SJSA1 (cell line): ENCODE measurements at regions not wholly inside any gene's neighbourhood (a gene's known extent, or its start where the extent isn't known, plus 50 kb on each side); places are given as distances from the start of the nearest gene placed in this dataset.
A peak's percentile ranks its signal among the peaks of the same experiment; 100 is the strongest.
"Not testable (repeated sequence)": the region's sequence is repeated elsewhere in the genome, so short reads cannot be mapped to it uniquely, and the experiment has no call there.

Experiments
- DNase-seq, 2 experiments: peaks; one replicate each; pipeline ENCODE4 v3.0.0-alpha.2; 2015 to 2020; ENCODE audit warnings: low spot score in 2 of 2, low read depth in 1 of 2
- H3K27ac ChIP-seq: fragments of 250-450 bp; sonication (Bioruptor Pico); 2 replicates; pipeline ENCODE4 v1.5.1; 2020; ENCODE audit warnings: mild to moderate bottlenecking, moderate library complexity
- H3K27me3 ChIP-seq: fragments of 250-450 bp; sonication (Bioruptor Pico); replicated peaks from 2 replicates; pipeline ENCODE4 v1.5.1; 2020; ENCODE audit warnings: mild to moderate bottlenecking, moderate library complexity
- H3K36me3 ChIP-seq: fragments of 250-450 bp; sonication (Bioruptor Pico); 2 replicates; pipeline ENCODE4 v1.5.1; 2020; ENCODE audit warnings: mild to moderate bottlenecking
- H3K4me1 ChIP-seq: fragments of 250-450 bp; sonication (Bioruptor Pico); replicated peaks from 2 replicates; pipeline ENCODE4 v1.6.1; 2021; ENCODE audit warnings: mild to moderate bottlenecking
- H3K4me3 ChIP-seq: fragments of 250-450 bp; sonication (Bioruptor Pico); 2 replicates; pipeline ENCODE4 v1.5.1; 2020; ENCODE audit warnings: mild to moderate bottlenecking
- H3K9me3 ChIP-seq: fragments of 250-450 bp; sonication (Bioruptor Pico); replicated peaks from 2 replicates; pipeline ENCODE4 v1.5.1; 2020; ENCODE audit warnings: mild to moderate bottlenecking

GRCh38 chr22:22763512-22763911, 119.1 kb downstream of the GGTLC2 start:
- no peaks in the 10 kb centered on the region for H3K36me3 ChIP-seq
- no peak overlapping the region for H3K27ac ChIP-seq
- H3K4me1 ChIP-seq, result no peaks in the 10 kb centered on the region
- no peak overlapping the region for H3K4me3 ChIP-seq
- 0 out of 2 replicates have a peak, but pooled peaks cover 3% of the 10 kb centered on the region for H3K27me3 ChIP-seq
- no peaks in the 10 kb centered on the region for H3K9me3 ChIP-seq
- no peak for DNase-seq

DNA sequence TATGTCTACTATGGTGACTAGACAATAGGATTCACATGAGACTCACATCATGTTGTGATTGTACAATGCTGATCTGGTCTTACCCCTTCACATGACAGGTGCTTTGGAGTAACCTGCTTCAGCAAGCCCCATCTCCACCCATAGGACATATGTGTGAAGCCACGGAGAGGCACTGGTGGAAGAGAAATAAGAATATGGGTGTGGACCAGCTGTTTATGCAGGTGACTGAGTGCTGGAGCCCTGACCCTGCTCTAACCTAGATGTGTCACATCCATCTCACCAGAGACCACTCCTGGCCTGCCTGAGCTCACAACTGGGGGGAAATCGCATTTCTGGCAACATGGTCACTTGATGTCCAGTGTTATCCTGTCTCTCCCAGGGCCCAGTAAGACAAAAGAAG, 119.7 kb downstream of the GGTLC2 start:
- Histone ChIP-seq H3K27me3 (0 out of 2 replicates have a peak, but pooled peaks cover 3% of the 10 kb centered on the region), H3K4me3 (no peak overlapping the region), H3K27ac (no peak overlapping the region), H3K9me3 (no peaks in the 10 kb centered on the region), H3K4me1 (no peaks in the 10 kb centered on the region), H3K36me3 (no peaks in the 10 kb centered on the region)
- DNase-seq, result no peak

DNA sequence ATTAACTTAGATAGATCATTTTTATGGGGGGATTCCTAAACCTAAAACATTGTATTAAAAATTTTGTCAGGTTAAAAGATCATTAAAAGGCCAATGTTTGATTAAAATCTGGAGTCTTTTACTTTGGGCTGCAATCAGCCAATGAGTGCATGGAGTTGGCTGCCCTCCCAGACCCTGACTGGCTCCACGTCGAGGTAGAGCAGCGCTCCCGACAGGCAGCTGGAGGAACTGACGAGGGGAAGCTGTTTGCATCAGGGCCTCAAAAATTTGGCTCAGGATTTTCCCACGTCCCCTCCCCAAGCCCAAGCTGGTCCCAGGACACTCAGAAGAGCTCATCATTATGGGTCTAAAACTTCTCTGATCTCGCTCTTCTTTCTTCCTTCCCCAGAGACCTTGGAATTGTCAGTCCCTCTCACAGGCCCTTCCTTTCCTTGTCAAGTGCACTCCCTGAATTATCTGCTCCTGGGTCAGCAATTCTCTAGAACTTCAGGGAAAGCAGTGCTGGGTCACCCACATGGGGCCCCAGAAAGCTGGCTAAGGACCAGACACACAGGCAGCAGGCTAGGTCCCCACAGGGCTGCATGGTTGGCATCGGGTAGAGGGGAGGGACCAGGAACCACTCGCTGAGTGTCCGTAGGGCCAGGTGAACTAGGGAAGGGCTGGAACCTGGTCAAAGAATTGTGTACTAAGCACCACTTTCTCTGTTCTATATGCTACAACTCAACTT, 119.6 kb upstream of the IGLL5 start:
- Histone ChIP-seq H3K27ac (no peak overlapping the region), H3K27me3 (0 out of 2 replicates have a peak, but pooled peaks cover 3% of the 10 kb centered on the region), H3K4me3 (no peak overlapping the region), H3K4me1 (no peaks in the 10 kb centered on the region), H3K36me3 (no peaks in the 10 kb centered on the region), H3K9me3 (no peaks in the 10 kb centered on the region)
- no peak for DNase-seq

DNA sequence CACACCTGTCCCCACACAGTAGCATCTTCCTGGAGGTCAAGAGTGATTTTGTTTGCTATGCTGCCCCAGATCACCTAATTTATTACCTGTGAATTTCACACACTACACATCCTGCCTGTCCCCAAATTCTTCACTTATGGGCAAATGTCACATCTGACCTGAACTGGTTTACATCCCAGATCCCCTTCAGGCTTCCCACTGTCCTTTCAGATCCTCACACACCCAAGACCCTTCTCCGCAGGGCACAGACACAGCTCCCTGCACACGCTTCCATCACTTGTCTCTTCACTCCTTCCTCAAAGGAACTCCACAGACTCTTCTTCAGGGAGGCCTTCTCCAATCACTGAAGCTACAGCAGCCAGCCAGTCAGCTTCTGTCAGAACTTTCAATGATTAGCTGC, 118.7 kb upstream of the IGLL5 start:
- Histone ChIP-seq H3K4me3 (no peak overlapping the region), H3K4me1 (no peaks in the 10 kb centered on the region), H3K36me3 (no peaks in the 10 kb centered on the region), H3K27ac (no peak overlapping the region), H3K9me3 (no peaks in the 10 kb centered on the region), H3K27me3 (0 out of 2 replicates have a peak, but pooled peaks cover 3% of the 10 kb centered on the region)
- DNase-seq, result no peak

- Histone ChIP-seq H3K36me3 (no peaks in the 10 kb centered on the region), H3K4me1 (no peaks in the 10 kb centered on the region), H3K9me3 (no peaks in the 10 kb centered on the region), H3K4me3 (no peak overlapping the region), H3K27me3 (0 out of 2 replicates have a peak, but pooled peaks cover 3% of the 10 kb centered on the region), H3K27ac (no peak overlapping the region)
- no peak for DNase-seq
Observed at GRCh38 chr22:22769434-22770279, 118.0 kb upstream of the IGLL5 start.

DNA sequence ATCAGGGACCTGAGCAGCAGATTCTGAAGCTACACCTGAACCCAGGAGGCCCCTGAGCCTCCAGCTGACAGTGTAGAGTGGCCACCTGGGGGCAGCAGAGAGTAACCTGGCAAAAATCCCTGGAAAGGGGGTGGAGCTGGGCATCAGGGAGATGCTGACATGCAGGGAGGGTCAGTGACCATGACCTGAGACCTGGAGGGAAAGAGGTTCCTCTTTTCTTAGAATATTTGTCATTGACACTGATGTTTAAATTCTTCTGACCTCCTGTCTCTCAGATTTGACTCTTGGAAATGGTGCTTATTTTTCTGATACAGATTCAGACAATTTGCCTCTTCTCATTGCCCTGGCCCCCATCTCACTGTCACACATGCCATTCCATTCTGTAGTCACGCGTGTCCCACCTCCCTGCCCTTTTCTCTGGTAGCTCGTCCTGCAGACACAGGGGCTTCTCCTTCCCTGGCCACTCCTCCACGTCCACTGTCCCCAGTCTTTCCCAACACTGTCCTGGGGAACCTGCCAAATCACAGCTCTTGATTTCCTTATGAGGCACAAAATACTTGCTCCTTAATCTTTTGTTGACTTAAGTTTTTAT, 117.2 kb upstream of the IGLL5 start:
- H3K4me1 ChIP-seq, result no peaks in the 10 kb centered on the region
- H3K9me3 ChIP-seq, result no peaks in the 10 kb centered on the region
- no peak overlapping the region for H3K4me3 ChIP-seq
- DNase-seq, result peak; percentile 33 to 59
- no peak overlapping the region for H3K27ac ChIP-seq
- 0 out of 2 replicates have a peak, but pooled peaks cover 6% of the 10 kb centered on the region for H3K27me3 ChIP-seq
- no peaks in the 10 kb centered on the region for H3K36me3 ChIP-seq

DNA sequence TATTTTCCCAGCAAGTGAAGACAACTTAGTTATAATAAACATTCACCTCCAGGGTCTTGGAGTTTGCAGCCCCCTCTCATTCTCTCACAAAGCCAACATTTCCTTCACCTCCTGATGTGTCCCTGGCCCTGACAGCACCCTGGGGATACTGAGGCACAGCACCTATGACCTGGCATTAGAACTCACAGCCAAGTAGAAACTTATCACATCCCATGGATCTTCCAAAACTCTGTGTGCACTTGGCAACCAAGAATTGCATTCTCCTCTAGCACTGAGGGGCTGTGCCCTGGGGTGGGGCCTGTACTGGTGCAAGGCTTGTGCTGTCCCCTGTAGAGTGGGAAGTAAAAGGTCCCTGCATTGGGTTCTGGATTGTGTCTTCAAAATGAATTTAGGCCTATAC, 116.7 kb upstream of the IGLL5 start:
- H3K4me1 ChIP-seq, result no peaks in the 10 kb centered on the region
- no peak overlapping the region for H3K4me3 ChIP-seq
- H3K9me3 ChIP-seq, result no peaks in the 10 kb centered on the region
- H3K27ac ChIP-seq, result no peak overlapping the region
- H3K27me3 ChIP-seq, result peaks cover 7% of the 10 kb centered on the region; the same call in 1 of the 2 replicates
- no peaks in the 10 kb centered on the region for H3K36me3 ChIP-seq
- DNase-seq, result peak in 1 of 2 experiments; percentile 12

- H3K9me3 ChIP-seq, result no peaks in the 10 kb centered on the region
- H3K4me3 ChIP-seq, result no peak overlapping the region
- peak in 1 of 2 experiments; percentile 34 for DNase-seq
- no peak overlapping the region for H3K27ac ChIP-seq
- no peaks in the 10 kb centered on the region for H3K4me1 ChIP-seq
- H3K27me3 ChIP-seq, result peaks cover 5% of the 10 kb centered on the region; the same call in 1 of the 2 replicates
- H3K36me3 ChIP-seq, result no peaks in the 10 kb centered on the region
Observed at GRCh38 chr22:22771696-22772377, 115.8 kb upstream of the IGLL5 start.

DNA sequence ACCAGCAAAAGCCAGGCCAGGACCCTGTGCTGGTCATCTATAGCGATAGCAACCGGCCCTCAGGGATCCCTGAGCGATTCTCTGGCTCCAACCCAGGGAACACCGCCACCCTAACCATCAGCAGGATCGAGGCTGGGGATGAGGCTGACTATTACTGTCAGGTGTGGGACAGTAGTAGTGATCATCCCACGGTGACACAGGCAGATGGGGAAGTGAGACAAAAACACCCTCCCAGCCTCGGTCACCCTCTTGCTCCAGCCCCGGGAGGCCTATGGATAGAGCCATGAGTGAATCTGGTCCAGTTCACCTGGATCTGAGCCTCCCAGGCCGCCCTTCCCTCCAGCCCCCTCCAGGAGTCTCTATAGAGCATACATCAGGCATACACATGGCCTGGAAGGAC, 115.2 kb upstream of the IGLL5 start:
- Histone ChIP-seq H3K36me3 (no peaks in the 10 kb centered on the region), H3K9me3 (no peaks in the 10 kb centered on the region), H3K27ac (no peak overlapping the region), H3K4me3 (no peak overlapping the region), H3K27me3 (peaks cover 5% of the 10 kb centered on the region; the same call in 1 of the 2 replicates), H3K4me1 (no peaks in the 10 kb centered on the region)
- no peak for DNase-seq

DNA sequence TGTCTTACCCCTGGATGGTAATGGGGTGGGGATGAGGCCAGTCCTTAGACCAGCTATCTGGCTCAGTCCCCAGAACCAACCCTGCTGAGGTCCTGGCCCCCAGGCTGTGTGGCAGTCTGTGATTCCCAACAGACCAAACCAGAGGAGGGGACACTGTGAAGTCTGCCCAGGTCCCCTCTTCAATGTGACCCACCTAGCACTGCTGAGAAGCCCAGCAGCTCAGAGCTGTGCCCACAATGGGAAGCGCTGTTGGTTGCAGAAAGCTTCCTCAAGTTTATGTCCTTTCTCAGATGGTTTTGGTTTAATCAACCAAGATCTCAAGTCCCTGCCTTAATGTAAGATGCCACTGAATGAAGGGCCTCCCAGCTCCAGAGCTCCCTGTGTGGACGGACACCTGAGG, 114.7 kb upstream of the IGLL5 start:
- Histone ChIP-seq H3K27ac (no peak overlapping the region), H3K27me3 (peaks cover 5% of the 10 kb centered on the region), H3K36me3 (no peaks in the 10 kb centered on the region), H3K9me3 (no peaks in the 10 kb centered on the region), H3K4me1 (no peaks in the 10 kb centered on the region), H3K4me3 (no peak overlapping the region)
- DNase-seq, result peak in 1 of 2 experiments; percentile 30

- Histone ChIP-seq H3K4me1 (no peaks in the 10 kb centered on the region), H3K9me3 (no peaks in the 10 kb centered on the region), H3K36me3 (no peaks in the 10 kb centered on the region), H3K27me3 (peaks cover 5% of the 10 kb centered on the region), H3K27ac (no peak overlapping the region), H3K4me3 (no peak overlapping the region)
- DNase-seq, result peak in 1 of 2 experiments; percentile 9
Observed at GRCh38 chr22:22773427-22773826, 114.2 kb upstream of the IGLL5 start.

DNA sequence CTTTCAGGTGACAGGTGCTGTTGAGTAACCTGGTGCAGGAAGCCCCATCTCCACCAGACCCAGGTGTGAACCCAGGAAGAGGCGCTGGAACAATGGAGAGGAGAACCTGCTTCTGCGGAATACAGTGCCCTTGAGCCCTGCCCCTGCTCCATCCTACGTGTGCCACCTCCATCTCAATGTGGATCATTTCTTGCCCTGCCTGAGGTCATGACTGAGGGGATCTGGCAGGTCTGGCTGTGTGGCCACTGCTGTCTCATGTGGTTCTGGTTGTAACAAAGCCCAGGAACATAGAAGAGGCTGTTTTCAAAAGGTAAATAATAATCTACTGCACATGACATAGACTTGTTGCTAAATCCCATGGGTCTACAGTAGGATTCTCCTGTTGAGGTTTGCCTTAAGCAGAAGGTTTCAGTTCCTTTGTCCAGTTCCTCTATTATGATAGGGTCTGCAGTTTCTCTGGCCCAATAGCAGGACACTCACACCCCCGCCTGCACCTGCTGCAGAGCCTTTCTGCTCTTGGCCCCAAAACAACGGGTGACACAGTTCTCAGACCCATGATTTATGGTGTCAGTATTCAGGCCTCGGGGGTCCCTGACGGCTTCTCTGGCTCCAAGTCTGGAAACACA, 113.5 kb upstream of the IGLL5 start:
- Histone ChIP-seq H3K9me3 (no peaks in the 10 kb centered on the region), H3K27me3 (peaks cover 5% of the 10 kb centered on the region), H3K4me1 (no peaks in the 10 kb centered on the region), H3K36me3 (no peaks in the 10 kb centered on the region), H3K4me3 (no peak overlapping the region), H3K27ac (no peak overlapping the region)
- DNase-seq, result peak in 1 of 2 experiments; percentile 28

- DNase-seq, result peak in 1 of 2 experiments; percentile 8
- H3K4me3 ChIP-seq, H3K4me1 ChIP-seq, H3K27ac ChIP-seq, H3K27me3 ChIP-seq, H3K9me3 ChIP-seq, H3K36me3 ChIP-seq: not testable (repeated sequence)
Observed at GRCh38 chr22:22774762-22775161, 112.9 kb upstream of the IGLL5 start.
